ENCODE measurements at regions not wholly inside any gene's neighbourhood (a gene's known extent, or its start where the extent isn't known, plus 50 kb on each side); places are given as distances from the start of the nearest gene placed in this dataset.

DNA sequence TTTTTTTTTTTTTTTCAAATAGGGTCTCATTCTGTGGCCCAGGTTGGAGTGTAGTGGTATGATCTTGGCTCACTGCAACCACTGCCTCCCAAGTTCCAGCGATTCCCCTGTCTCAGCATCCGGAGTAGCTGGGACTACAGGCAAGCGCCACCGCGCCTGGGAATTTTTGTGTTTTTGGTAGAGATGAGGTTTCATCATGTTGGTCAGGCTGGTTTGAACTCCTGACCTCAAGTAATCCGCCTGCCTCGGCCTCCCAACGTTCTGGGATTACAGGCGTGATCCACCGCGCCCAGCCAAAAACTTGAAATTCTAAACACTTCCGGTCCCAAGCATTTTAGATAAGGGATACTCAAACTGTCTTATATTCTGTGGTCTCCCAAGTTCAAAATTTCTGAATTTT is 718.9 kb upstream of the MEF2C start:
- TF ChIP-seq, protein P1, sequence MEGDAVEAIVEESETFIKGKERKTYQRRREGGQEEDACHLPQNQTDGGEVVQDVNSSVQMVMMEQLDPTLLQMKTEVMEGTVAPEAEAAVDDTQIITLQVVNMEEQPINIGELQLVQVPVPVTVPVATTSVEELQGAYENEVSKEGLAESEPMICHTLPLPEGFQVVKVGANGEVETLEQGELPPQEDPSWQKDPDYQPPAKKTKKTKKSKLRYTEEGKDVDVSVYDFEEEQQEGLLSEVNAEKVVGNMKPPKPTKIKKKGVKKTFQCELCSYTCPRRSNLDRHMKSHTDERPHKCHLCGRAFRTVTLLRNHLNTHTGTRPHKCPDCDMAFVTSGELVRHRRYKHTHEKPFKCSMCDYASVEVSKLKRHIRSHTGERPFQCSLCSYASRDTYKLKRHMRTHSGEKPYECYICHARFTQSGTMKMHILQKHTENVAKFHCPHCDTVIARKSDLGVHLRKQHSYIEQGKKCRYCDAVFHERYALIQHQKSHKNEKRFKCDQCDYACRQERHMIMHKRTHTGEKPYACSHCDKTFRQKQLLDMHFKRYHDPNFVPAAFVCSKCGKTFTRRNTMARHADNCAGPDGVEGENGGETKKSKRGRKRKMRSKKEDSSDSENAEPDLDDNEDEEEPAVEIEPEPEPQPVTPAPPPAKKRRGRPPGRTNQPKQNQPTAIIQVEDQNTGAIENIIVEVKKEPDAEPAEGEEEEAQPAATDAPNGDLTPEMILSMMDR (IDR thresholded peaks at IDR 0.05; ENCODE audit: insufficient read depth, low read length, poor library complexity, severe bottlenecking), result no peak
- Histone ChIP-seq H3K4me3 (replicated peaks; ENCODE audit: low read depth, low read length) (no peak overlapping the region), H3K27me3 (replicated peaks; ENCODE audit: control insufficient read depth, insufficient read depth, low read length) (no peaks in the 10 kb centered on the region), H3K36me3 (ENCODE audit: control insufficient read depth, insufficient read depth, low read length) (no peaks in the 10 kb centered on the region)
- no peak for DNase-seq (ENCODE audit: extremely low read depth, insufficient read length)

DNA sequence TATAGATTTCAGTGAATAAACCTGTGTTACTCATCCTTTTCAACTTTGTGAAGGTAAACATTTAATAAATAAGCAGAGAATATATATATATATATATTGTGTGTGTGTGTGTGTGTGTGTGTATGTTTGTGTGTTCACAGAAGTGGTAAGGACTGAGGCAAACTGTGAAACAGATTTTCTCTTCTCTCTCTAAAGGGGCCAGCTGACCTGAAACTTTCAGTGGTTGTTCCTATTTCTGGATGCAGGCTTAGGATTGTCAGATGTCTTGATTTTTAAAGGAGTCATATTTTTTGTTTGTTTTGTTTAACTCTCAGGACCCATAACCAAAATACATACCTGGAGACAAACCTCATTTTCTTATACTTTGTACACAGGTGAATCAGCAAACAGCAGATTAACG is 714.9 kb upstream of the MEF2C start:
- Histone ChIP-seq H3K27me3 (replicated peaks; ENCODE audit: control insufficient read depth, insufficient read depth, low read length) (no peaks in the 10 kb centered on the region), H3K36me3 (ENCODE audit: control insufficient read depth, insufficient read depth, low read length) (no peaks in the 10 kb centered on the region), H3K4me3 (replicated peaks; ENCODE audit: low read depth, low read length) (no peak overlapping the region)
- DNase-seq (ENCODE audit: extremely low read depth, insufficient read length), result no peak
- TF ChIP-seq, protein P1 (IDR thresholded peaks at IDR 0.05; ENCODE audit: insufficient read depth, low read length, poor library complexity, severe bottlenecking), result no peak

DNA sequence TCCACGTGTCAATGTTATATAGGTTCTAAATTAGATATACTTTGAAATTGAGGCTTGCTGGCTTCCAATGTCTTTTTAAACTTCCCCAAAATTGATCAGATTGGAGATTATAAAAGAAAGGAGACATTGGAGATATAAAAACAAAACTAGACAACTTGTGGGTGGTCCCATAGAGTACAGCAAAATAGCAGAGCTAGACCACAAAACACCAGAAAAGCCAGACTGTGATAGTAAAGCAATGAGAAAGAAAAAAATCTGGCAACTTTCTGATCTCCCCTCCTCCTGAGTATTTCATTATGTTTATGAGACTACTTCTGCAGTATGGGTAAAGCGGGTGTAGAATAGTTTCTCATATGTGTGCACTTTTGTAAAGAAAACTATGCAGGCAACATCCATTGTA is 713.8 kb upstream of the MEF2C start:
- Histone ChIP-seq H3K4me3 (replicated peaks; ENCODE audit: low read depth, low read length) (no peak overlapping the region), H3K27me3 (replicated peaks; ENCODE audit: control insufficient read depth, insufficient read depth, low read length) (no peaks in the 10 kb centered on the region), H3K36me3 (ENCODE audit: control insufficient read depth, insufficient read depth, low read length) (no peaks in the 10 kb centered on the region)
- TF ChIP-seq, protein P1 (IDR thresholded peaks at IDR 0.05; ENCODE audit: insufficient read depth, low read length, poor library complexity, severe bottlenecking), result no peak
- DNase-seq (ENCODE audit: extremely low read depth, insufficient read length), result no peak

DNA sequence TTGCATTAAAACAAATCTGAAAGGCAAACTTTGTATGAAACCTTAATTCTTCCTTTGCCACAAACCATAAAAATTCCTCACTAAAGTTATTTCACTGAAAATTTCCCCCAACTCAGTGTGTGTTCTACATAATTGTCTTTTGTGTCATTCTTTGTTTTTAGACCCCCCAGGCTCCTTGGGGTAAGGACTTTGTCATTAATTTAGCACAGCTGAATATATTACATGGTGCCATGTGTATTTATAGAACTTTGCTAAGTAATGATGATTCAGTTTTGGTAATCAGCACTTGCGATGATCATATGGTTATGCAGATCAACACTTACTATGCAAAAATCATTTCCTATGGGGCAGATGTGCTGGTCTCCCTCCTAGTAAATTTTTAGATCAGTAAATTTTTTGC is 712.1 kb upstream of the MEF2C start:
- TF ChIP-seq, protein P1 (IDR thresholded peaks at IDR 0.05; ENCODE audit: insufficient read depth, low read length, poor library complexity, severe bottlenecking), result no peak
- H3K27me3 ChIP-seq (replicated peaks; ENCODE audit: control insufficient read depth, insufficient read depth, low read length), result no peaks in the 10 kb centered on the region
- H3K4me3 ChIP-seq (replicated peaks; ENCODE audit: low read depth, low read length), result no peak overlapping the region
- DNase-seq (ENCODE audit: extremely low read depth, insufficient read length), result no peak
- no peaks in the 10 kb centered on the region for H3K36me3 ChIP-seq (ENCODE audit: control insufficient read depth, insufficient read depth, low read length)

DNA sequence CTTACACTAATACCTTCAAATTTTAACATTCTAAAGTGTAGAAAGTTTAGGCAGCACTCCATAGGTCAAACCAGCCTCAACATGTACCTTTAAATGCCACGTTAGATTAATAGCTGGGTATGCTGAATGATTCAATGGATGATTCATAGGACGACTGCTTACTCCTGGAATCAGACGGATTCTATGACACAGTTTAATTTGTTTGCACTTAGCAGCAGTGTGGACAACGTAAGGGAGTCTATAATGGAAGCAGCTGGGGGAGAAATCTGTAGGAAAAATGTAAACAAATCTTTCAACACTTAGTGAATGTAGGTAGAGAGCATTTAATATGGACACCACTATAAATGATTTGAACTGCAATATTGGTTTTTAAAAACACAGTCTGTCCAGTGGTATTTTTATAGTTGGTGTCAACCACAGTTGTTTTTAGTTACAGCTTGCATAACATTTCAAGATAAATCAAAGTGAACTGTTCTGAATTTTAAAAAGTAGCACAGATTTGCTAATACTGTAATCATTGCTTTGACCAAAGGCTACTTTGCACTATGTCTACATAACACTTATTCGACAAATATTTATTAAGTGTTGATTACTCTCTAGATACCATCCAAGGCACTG is 701.5 kb upstream of the MEF2C start:
- TF ChIP-seq, protein P1 (IDR thresholded peaks at IDR 0.05; ENCODE audit: insufficient read depth, low read length, poor library complexity, severe bottlenecking), result no peak
- DNase-seq (ENCODE audit: extremely low read depth, insufficient read length), result no peak

DNA sequence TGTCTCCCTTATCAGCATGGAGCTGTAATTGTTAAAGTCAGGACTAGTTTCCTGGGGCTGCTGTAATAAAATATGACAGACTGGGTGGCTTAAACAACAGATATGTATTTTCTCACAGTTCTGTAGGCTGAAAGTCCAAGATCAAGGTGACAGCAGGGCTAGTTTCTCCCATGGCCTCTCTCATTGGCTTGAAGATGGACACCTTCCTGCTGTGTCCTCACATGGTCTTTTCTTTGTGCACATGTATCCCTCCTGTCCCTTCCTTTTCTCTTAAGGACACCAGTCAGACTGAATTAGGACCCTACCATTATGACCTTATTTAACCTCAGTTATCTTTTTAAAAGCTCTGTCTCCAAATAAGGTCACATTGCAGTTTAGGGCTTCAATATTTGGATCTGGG is 700.5 kb upstream of the MEF2C start:
- no peak for DNase-seq (ENCODE audit: extremely low read depth, insufficient read length)
- Histone ChIP-seq H3K36me3 (ENCODE audit: control insufficient read depth, insufficient read depth, low read length) (no peaks in the 10 kb centered on the region), H3K4me3 (replicated peaks; ENCODE audit: low read depth, low read length) (no peak overlapping the region), H3K27me3 (replicated peaks; ENCODE audit: control insufficient read depth, insufficient read depth, low read length) (no peaks in the 10 kb centered on the region)
- TF ChIP-seq, protein P1 (IDR thresholded peaks at IDR 0.05; ENCODE audit: insufficient read depth, low read length, poor library complexity, severe bottlenecking), result no peak

More for the DNA sequence above, 701.5 kb upstream of the MEF2C start:
- H3K4me3 ChIP-seq (replicated peaks; ENCODE audit: low read depth, low read length), result no peak overlapping the region
- H3K27me3 ChIP-seq (replicated peaks; ENCODE audit: control insufficient read depth, insufficient read depth, low read length), result no peaks in the 10 kb centered on the region
- no peaks in the 10 kb centered on the region for H3K36me3 ChIP-seq (ENCODE audit: control insufficient read depth, insufficient read depth, low read length)
